NCI-H1694 (cell line): ENCODE measurements at regions not wholly inside any gene's neighbourhood (a gene's known extent, or its start where the extent isn't known, plus 50 kb on each side); places are given as distances from the start of the nearest gene placed in this dataset.
A peak's percentile ranks its signal among the peaks of the same experiment; 100 is the strongest.

Experiments used
- DNase-seq: peaks from one replicate; lab custom pipeline; 2025; lab: John Stamatoyannopoulos, UW

- no peak for DNase-seq
These were observed 51.2 kb upstream of the ROCK1 start for GRCh38 chr18:21162786-21163185.

GRCh38 chr18:21163647-21164547 lies 52.3 kb upstream of the ROCK1 start:
- no peak for DNase-seq

- DNase-seq, result no peak
These were observed 53.0 kb upstream of the ROCK1 start for GRCh38 chr18:21164548-21165095.

GRCh38 chr18:21167641-21168377 lies 56.2 kb upstream of the ROCK1 start:
- DNase-seq, result no peak

GRCh38 chr18:21168880-21169279 lies 57.3 kb upstream of the ROCK1 start:
- no peak for DNase-seq

- no peak for DNase-seq
These were observed 64.2 kb upstream of the GREB1L start for GRCh38 chr18:21177822-21178221.

- DNase-seq, result peak; percentile 72
These were observed 62.3 kb upstream of the GREB1L start for GRCh38 chr18:21179590-21180220.

GRCh38 chr18:21180588-21180987 lies 61.4 kb upstream of the GREB1L start:
- DNase-seq, result no peak

GRCh38 chr18:21181766-21182165 lies 60.3 kb upstream of the GREB1L start:
- no peak for DNase-seq

GRCh38 chr18:21183670-21184069 lies 58.4 kb upstream of the GREB1L start:
- no peak for DNase-seq

GRCh38 chr18:21184396-21184996 lies 57.5 kb upstream of the GREB1L start:
- DNase-seq, result no peak

- no peak for DNase-seq
These were observed 54.1 kb upstream of the GREB1L start for GRCh38 chr18:21187886-21188285.

GRCh38 chr18:21191596-21192307 lies 50.3 kb upstream of the GREB1L start:
- DNase-seq, result peak; percentile 50
